ENCODE measurements at regions not wholly inside any gene's neighbourhood (a gene's known extent, or its start where the extent isn't known, plus 50 kb on each side); places are given as distances from the start of the nearest gene placed in this dataset.

- TF ChIP-seq, protein P1, sequence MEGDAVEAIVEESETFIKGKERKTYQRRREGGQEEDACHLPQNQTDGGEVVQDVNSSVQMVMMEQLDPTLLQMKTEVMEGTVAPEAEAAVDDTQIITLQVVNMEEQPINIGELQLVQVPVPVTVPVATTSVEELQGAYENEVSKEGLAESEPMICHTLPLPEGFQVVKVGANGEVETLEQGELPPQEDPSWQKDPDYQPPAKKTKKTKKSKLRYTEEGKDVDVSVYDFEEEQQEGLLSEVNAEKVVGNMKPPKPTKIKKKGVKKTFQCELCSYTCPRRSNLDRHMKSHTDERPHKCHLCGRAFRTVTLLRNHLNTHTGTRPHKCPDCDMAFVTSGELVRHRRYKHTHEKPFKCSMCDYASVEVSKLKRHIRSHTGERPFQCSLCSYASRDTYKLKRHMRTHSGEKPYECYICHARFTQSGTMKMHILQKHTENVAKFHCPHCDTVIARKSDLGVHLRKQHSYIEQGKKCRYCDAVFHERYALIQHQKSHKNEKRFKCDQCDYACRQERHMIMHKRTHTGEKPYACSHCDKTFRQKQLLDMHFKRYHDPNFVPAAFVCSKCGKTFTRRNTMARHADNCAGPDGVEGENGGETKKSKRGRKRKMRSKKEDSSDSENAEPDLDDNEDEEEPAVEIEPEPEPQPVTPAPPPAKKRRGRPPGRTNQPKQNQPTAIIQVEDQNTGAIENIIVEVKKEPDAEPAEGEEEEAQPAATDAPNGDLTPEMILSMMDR (IDR thresholded peaks at IDR 0.05 in 2 of 3, conservative IDR thresholded peaks at IDR 0.05 in 1 of 3; ENCODE audit: control insufficient read depth in 2 of 3, extremely low read depth in 1 of 3, insufficient read depth in 1 of 3, low read depth in 3 of 3, low read length in 3 of 3), result no peak
- TF ChIP-seq EZH2 (IDR thresholded peaks at IDR 0.05; ENCODE audit: borderline replicate concordance, control insufficient read depth, low read depth, low read length) (no peak), HDGF (IDR thresholded peaks at IDR 0.05) (no peak), CEBPZ (IDR thresholded peaks at IDR 0.05; ENCODE audit: low read depth, low read length) (no peak), SMC3 (IDR thresholded peaks at IDR 0.05; ENCODE audit: borderline replicate concordance, low read length) (no peak), EP300 (IDR thresholded peaks at IDR 0.05; ENCODE audit: borderline replicate concordance in 1 of 2, control insufficient read depth in 1 of 2, low read depth in 2 of 2, low read length in 2 of 2) (no peak), CEBPB (IDR thresholded peaks at IDR 0.05; ENCODE audit: borderline replicate concordance in 1 of 2, low read depth in 2 of 2, low read length in 2 of 2) (no peak), BRCA1 (IDR thresholded peaks at IDR 0.05; ENCODE audit: low read depth, low read length) (no peak), ZNF384 (IDR thresholded peaks at IDR 0.05; ENCODE audit: borderline replicate concordance, low read depth, low read length) (no peak), LARP7 (IDR thresholded peaks at IDR 0.05) (no peak)
Measured at GRCh38 chr7:57646901-57647246, 196.9 kb downstream of the ZNF716 start.

Measured in GM12878 (cell line).